GM19043 (cell line): ENCODE measurements at regions not wholly inside any gene's neighbourhood (a gene's known extent, or its start where the extent isn't known, plus 50 kb on each side); places are given as distances from the start of the nearest gene placed in this dataset.

Experiments used
- ATAC-seq: cut with Tn5 transposase; IDR thresholded peaks from one replicate; pipeline ENCODE4 v1.9.1; 2021; ENCODE audit warnings: low read depth; ENCODE audit not compliant: unreplicated experiment

GRCh38 chr14:61140271-61140670 is 140.9 kb downstream of the TMEM30B start:
- ATAC-seq: no peak

GRCh38 chr14:61139006-61139599 is 142.0 kb downstream of the TMEM30B start:
- ATAC-seq: no peak

- ATAC-seq: no peak
Measured at GRCh38 chr14:61132894-61133293, 148.2 kb downstream of the TMEM30B start.

- ATAC-seq: no peak
Measured at GRCh38 chr14:61132336-61132735, 148.8 kb downstream of the TMEM30B start.

GRCh38 chr14:61130512-61131260 is 149.6 kb downstream of the SLC38A6 start:
- no peak for ATAC-seq

GRCh38 chr14:61129168-61129745 is 148.2 kb downstream of the SLC38A6 start:
- ATAC-seq: no peak

- ATAC-seq: no peak
Measured at GRCh38 chr14:61128382-61129167, 147.5 kb downstream of the SLC38A6 start.

- ATAC-seq: no peak
Measured at GRCh38 chr14:61126603-61127498, 145.8 kb downstream of the SLC38A6 start.

- no peak for ATAC-seq
Measured at GRCh38 chr14:61125867-61126572, 145.0 kb downstream of the SLC38A6 start.

- no peak for ATAC-seq
Measured at GRCh38 chr14:61125041-61125866, 144.2 kb downstream of the SLC38A6 start.

- ATAC-seq: no peak
Measured at GRCh38 chr14:61122862-61123261, 141.8 kb downstream of the SLC38A6 start.

- no peak for ATAC-seq
Measured at GRCh38 chr14:61121355-61121787, 140.3 kb downstream of the SLC38A6 start.

- no peak for ATAC-seq
Measured at GRCh38 chr14:61120576-61120975, 139.5 kb downstream of the SLC38A6 start.

GRCh38 chr14:61119006-61119405 is 138.0 kb downstream of the SLC38A6 start:
- ATAC-seq: no peak

GRCh38 chr14:61116369-61116768 is 135.3 kb downstream of the SLC38A6 start:
- ATAC-seq: no peak

GRCh38 chr14:61113561-61114225 is 132.6 kb downstream of the SLC38A6 start:
- no peak for ATAC-seq

- ATAC-seq: no peak
Measured at GRCh38 chr14:61112506-61112905, 131.5 kb downstream of the SLC38A6 start.

GRCh38 chr14:61111731-61112130 is 130.7 kb downstream of the SLC38A6 start:
- no peak for ATAC-seq
